ENCODE measurements at regions not wholly inside any gene's neighbourhood (a gene's known extent, or its start where the extent isn't known, plus 50 kb on each side); places are given as distances from the start of the nearest gene placed in this dataset.

- TF ChIP-seq CTCF (IDR thresholded peaks at IDR 0.05), result no peak
- no peak for TF ChIP-seq TCF7 (CRISPR knock-in tag; IDR thresholded peaks at IDR 0.05; ENCODE audit: low read depth)
- TF ChIP-seq ZNF396 (CRISPR knock-in tag; IDR thresholded peaks at IDR 0.05; ENCODE audit: borderline replicate concordance), result no peak
- TF ChIP-seq FOXK1 (CRISPR knock-in tag; IDR thresholded peaks at IDR 0.05), result no peak
- TF ChIP-seq, protein P1, sequence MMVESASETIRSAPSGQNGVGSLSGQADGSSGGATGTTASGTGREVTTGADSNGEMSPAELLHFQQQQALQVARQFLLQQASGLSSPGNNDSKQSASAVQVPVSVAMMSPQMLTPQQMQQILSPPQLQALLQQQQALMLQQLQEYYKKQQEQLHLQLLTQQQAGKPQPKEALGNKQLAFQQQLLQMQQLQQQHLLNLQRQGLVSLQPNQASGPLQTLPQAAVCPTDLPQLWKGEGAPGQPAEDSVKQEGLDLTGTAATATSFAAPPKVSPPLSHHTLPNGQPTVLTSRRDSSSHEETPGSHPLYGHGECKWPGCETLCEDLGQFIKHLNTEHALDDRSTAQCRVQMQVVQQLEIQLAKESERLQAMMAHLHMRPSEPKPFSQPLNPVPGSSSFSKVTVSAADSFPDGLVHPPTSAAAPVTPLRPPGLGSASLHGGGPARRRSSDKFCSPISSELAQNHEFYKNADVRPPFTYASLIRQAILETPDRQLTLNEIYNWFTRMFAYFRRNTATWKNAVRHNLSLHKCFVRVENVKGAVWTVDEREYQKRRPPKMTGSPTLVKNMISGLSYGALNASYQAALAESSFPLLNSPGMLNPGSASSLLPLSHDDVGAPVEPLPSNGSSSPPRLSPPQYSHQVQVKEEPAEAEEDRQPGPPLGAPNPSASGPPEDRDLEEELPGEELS (CRISPR knock-in tag; IDR thresholded peaks at IDR 0.05), result no peak
- TF ChIP-seq, protein P2, sequence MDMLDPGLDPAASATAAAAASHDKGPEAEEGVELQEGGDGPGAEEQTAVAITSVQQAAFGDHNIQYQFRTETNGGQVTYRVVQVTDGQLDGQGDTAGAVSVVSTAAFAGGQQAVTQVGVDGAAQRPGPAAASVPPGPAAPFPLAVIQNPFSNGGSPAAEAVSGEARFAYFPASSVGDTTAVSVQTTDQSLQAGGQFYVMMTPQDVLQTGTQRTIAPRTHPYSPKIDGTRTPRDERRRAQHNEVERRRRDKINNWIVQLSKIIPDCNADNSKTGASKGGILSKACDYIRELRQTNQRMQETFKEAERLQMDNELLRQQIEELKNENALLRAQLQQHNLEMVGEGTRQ (CRISPR knock-in tag; IDR thresholded peaks at IDR 0.05), result no peak
- TF ChIP-seq SOX15 (CRISPR knock-in tag; IDR thresholded peaks at IDR 0.05), result no peak
- TF ChIP-seq CREB1 (CRISPR knock-in tag; IDR thresholded peaks at IDR 0.05), result no peak
- TF ChIP-seq HMGXB4 (CRISPR knock-in tag; IDR thresholded peaks at IDR 0.05), result no peak
- TF ChIP-seq, protein P3, sequence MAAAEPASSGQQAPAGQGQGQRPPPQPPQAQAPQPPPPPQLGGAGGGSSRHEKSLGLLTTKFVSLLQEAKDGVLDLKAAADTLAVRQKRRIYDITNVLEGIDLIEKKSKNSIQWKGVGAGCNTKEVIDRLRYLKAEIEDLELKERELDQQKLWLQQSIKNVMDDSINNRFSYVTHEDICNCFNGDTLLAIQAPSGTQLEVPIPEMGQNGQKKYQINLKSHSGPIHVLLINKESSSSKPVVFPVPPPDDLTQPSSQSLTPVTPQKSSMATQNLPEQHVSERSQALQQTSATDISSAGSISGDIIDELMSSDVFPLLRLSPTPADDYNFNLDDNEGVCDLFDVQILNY (CRISPR knock-in tag; IDR thresholded peaks at IDR 0.05), result no peak
- TF ChIP-seq IRF1 (CRISPR knock-in tag; IDR thresholded peaks at IDR 0.05), result no peak
- TF ChIP-seq, protein P4, sequence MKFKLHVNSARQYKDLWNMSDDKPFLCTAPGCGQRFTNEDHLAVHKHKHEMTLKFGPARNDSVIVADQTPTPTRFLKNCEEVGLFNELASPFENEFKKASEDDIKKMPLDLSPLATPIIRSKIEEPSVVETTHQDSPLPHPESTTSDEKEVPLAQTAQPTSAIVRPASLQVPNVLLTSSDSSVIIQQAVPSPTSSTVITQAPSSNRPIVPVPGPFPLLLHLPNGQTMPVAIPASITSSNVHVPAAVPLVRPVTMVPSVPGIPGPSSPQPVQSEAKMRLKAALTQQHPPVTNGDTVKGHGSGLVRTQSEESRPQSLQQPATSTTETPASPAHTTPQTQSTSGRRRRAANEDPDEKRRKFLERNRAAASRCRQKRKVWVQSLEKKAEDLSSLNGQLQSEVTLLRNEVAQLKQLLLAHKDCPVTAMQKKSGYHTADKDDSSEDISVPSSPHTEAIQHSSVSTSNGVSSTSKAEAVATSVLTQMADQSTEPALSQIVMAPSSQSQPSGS (CRISPR knock-in tag; IDR thresholded peaks at IDR 0.05; ENCODE audit: borderline replicate concordance, low read depth), result no peak
- TF ChIP-seq ZNF219 (CRISPR knock-in tag; IDR thresholded peaks at IDR 0.05; ENCODE audit: borderline replicate concordance), result no peak
These were observed 105.3 kb upstream of the SPATA31D4 start for GRCh38 chr9:81822967-81823366.

All from WTC11 (cell line).